ENCODE measurements at regions not wholly inside any gene's neighbourhood (a gene's known extent, or its start where the extent isn't known, plus 50 kb on each side); places are given as distances from the start of the nearest gene placed in this dataset.
"Not testable (repeated sequence)": the region's sequence is repeated elsewhere in the genome, so short reads cannot be mapped to it uniquely, and the experiment has no call there.

- H2AFZ ChIP-seq (ENCODE audit: low read length); H4K91ac ChIP-seq (ENCODE audit: insufficient read length, low read depth, low read length); H4K8ac ChIP-seq (replicated peaks; ENCODE audit: insufficient read length, low read depth, low read length); H3K4me2 ChIP-seq (ENCODE audit: insufficient read depth, insufficient read length, low read length); H3K27ac Mint-ChIP-seq; H3K23me2 ChIP-seq (ENCODE audit: insufficient read length, low read depth, low read length, poor library complexity, severe bottlenecking); H3K4ac ChIP-seq (ENCODE audit: low read depth, low read length); H2BK120ac ChIP-seq (ENCODE audit: low read depth, low read length, poor library complexity, severe bottlenecking); H3K79me1 ChIP-seq (ENCODE audit: insufficient read depth, low read depth, low read length, poor library complexity, severe bottlenecking); H4K20me1 ChIP-seq (ENCODE audit: control insufficient read depth, insufficient read depth, insufficient read length); H2BK5ac ChIP-seq (ENCODE audit: insufficient read length, low read length); H3K23ac ChIP-seq (ENCODE audit: insufficient read length, low read depth, low read length); H4K5ac ChIP-seq (ENCODE audit: insufficient read length, low read depth, low read length); H3K27ac ChIP-seq (ENCODE audit: insufficient read length, low read depth, low read length); H2BK15ac ChIP-seq (ENCODE audit: low read depth, low read length); H3K9ac ChIP-seq (ENCODE audit: extremely low read depth, insufficient read length, low read length); H3K14ac ChIP-seq (ENCODE audit: insufficient read depth, low read length); H3T11ph ChIP-seq (ENCODE audit: low read length); H3K56ac ChIP-seq (ENCODE audit: insufficient read length, low read depth, low read length); DNase-seq; H3K27me3 Mint-ChIP-seq (ENCODE audit: low read depth); H3K4me3 Mint-ChIP-seq; H3K4me1 Mint-ChIP-seq; H2AK5ac ChIP-seq (ENCODE audit: insufficient read length, low read length); H3K79me2 ChIP-seq (ENCODE audit: insufficient read depth, low read length); H3K27me3 ChIP-seq (ENCODE audit: insufficient read depth, low read length); H2BK12ac ChIP-seq (ENCODE audit: insufficient read length, low read depth, low read length); H3K18ac ChIP-seq (ENCODE audit: insufficient read length, low read depth, low read length); H2BK20ac ChIP-seq (ENCODE audit: low read depth, low read length, poor library complexity, severe bottlenecking); H3K4me1 ChIP-seq (ENCODE audit: insufficient read depth, low read length); H3K9me3 ChIP-seq (ENCODE audit: control insufficient read depth, low read depth, low read length): not testable (repeated sequence)
- no CpG with 5 or more reads among the region's 1 CpG for WGBS (ENCODE audit: extremely low coverage, insufficient read length, low lambda C conversion rate)
- Mint-ChIP-seq H3K36me3 (ENCODE audit: insufficient read depth in 1 of 3, low read depth in 3 of 3) (peaks cover 6 to 14% (median 13%) of the 10 kb centered on the region in 3 experiments), H3K9me3 (peaks cover 37 to 44% of the 10 kb centered on the region in 2 experiments)
These were observed 2911.4 kb downstream of the RPIA start for GRCh38 chr2:91602860-91603259.

GRCh38 chr2:91603996-91604395 lies 2912.5 kb downstream of the RPIA start:
- not testable (repeated sequence) for H3K9ac ChIP-seq (ENCODE audit: extremely low read depth, insufficient read length, low read length); H4K5ac ChIP-seq (ENCODE audit: insufficient read length, low read depth, low read length); H3K27me3 ChIP-seq (ENCODE audit: insufficient read depth, low read length); H3K56ac ChIP-seq (ENCODE audit: insufficient read length, low read depth, low read length); H3K23me2 ChIP-seq (ENCODE audit: insufficient read length, low read depth, low read length, poor library complexity, severe bottlenecking); H3K4me3 Mint-ChIP-seq; H3K4ac ChIP-seq (ENCODE audit: low read depth, low read length); H2BK15ac ChIP-seq (ENCODE audit: low read depth, low read length); H4K91ac ChIP-seq (ENCODE audit: insufficient read length, low read depth, low read length); H3K27ac Mint-ChIP-seq; H2BK12ac ChIP-seq (ENCODE audit: insufficient read length, low read depth, low read length); DNase-seq; H3K9me3 ChIP-seq (ENCODE audit: control insufficient read depth, low read depth, low read length); H3K79me1 ChIP-seq (ENCODE audit: insufficient read depth, low read depth, low read length, poor library complexity, severe bottlenecking); H4K20me1 ChIP-seq (ENCODE audit: control insufficient read depth, insufficient read depth, insufficient read length); H3K23ac ChIP-seq (ENCODE audit: insufficient read length, low read depth, low read length); H2AFZ ChIP-seq (ENCODE audit: low read length); H2BK120ac ChIP-seq (ENCODE audit: low read depth, low read length, poor library complexity, severe bottlenecking); H3K4me1 Mint-ChIP-seq; H3K4me2 ChIP-seq (ENCODE audit: insufficient read depth, insufficient read length, low read length); H3K79me2 ChIP-seq (ENCODE audit: insufficient read depth, low read length); H3K27ac ChIP-seq (ENCODE audit: insufficient read length, low read depth, low read length); H2BK5ac ChIP-seq (ENCODE audit: insufficient read length, low read length); H3K36me3 Mint-ChIP-seq (ENCODE audit: insufficient read depth in 1 of 3, low read depth in 3 of 3); H3K14ac ChIP-seq (ENCODE audit: insufficient read depth, low read length); H3K27me3 Mint-ChIP-seq (ENCODE audit: low read depth); H3K4me1 ChIP-seq (ENCODE audit: insufficient read depth, low read length); H4K8ac ChIP-seq (replicated peaks; ENCODE audit: insufficient read length, low read depth, low read length); H3T11ph ChIP-seq (ENCODE audit: low read length); H3K18ac ChIP-seq (ENCODE audit: insufficient read length, low read depth, low read length); H2BK20ac ChIP-seq (ENCODE audit: low read depth, low read length, poor library complexity, severe bottlenecking); H2AK5ac ChIP-seq (ENCODE audit: insufficient read length, low read length)
- WGBS (ENCODE audit: extremely low coverage, insufficient read length, low lambda C conversion rate), result no CpG with 5 or more reads among the region's 3 CpGs
- H3K9me3 Mint-ChIP-seq, result peaks cover 27 to 34% of the 10 kb centered on the region in 2 experiments
